Stimulated activated naive CD8-positive, alpha-beta T cell treated with anti-CD3 and anti-CD28 coated beads, Interleukin-15, amount 100 ng/mL, for 72 hours (primary cell): ENCODE measurements at regions not wholly inside any gene's neighbourhood (a gene's known extent, or its start where the extent isn't known, plus 50 kb on each side); places are given as distances from the start of the nearest gene placed in this dataset.
"Not testable (repeated sequence)": the region's sequence is repeated elsewhere in the genome, so short reads cannot be mapped to it uniquely, and the experiment has no call there.

ENCODE experiments used
- ATAC-seq: fragments of 150-1000 bp; cut with Tn5 transposase; 2 replicates; pipeline ENCODE4 v1.10.0; 2021; ENCODE audit warnings: mild to moderate bottlenecking, moderate library complexity
- DNase-seq, 2 donors: peaks; one replicate each; pipeline ENCODE4 v3.0.0; 2021 to 2022
- H3K27ac Mint-ChIP-seq, 2 donors: one replicate each; pipeline ENCODE4 v1.8.0; 2022; ENCODE audit warnings: mild to moderate bottlenecking in 2 of 2, mixed read lengths in 2 of 2, moderate library complexity in 2 of 2
- H3K27me3 Mint-ChIP-seq: one replicate; pipeline ENCODE4 v1.8.0; 2022; ENCODE audit warnings: mixed read lengths
- H3K4me1 Mint-ChIP-seq: one replicate; pipeline ENCODE4 v1.8.0; 2022; ENCODE audit warnings: mild to moderate bottlenecking, mixed read lengths
- H3K4me3 Mint-ChIP-seq, 2 donors: one replicate each; pipeline ENCODE4 v1.8.0; 2022; ENCODE audit warnings: mild to moderate bottlenecking in 2 of 2, mixed read lengths in 2 of 2, moderate library complexity in 1 of 2
- H3K9me3 Mint-ChIP-seq, 2 donors: one replicate each; pipeline ENCODE4 v1.8.0; 2022; ENCODE audit warnings: mixed read lengths in 2 of 2

DNA sequence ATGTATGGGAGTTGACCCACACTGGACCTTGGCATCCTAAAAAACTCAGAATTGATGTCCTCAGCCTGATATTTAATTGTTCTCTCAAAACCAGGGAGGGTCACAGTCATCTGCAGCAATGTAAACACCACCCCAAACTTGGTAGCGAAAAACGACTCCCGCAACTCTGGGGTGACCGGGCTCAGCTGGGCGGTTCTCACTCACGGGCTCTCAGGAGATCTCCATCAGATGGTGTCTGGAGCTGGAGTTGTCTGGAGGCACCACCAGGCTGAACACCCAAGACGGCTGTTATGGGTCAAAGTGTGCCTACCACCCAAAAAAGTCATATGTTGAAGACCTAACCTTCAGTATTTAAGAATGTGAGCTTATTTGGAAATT lies 50.9 kb upstream of the NXT1 start:
- H3K27me3 Mint-ChIP-seq, result no peaks in the 10 kb centered on the region
- H3K4me3 Mint-ChIP-seq, result no peak overlapping the region
- DNase-seq (no peak), ATAC-seq (no peak)
- no peak overlapping the region for H3K27ac Mint-ChIP-seq
- no peaks in the 10 kb centered on the region for H3K9me3 Mint-ChIP-seq
- H3K4me1 Mint-ChIP-seq, result no peaks in the 10 kb centered on the region

GRCh38 chr20:23298926-23299672 lies 51.5 kb upstream of the NXT1 start:
- no peak overlapping the region for H3K27ac Mint-ChIP-seq
- H3K9me3 Mint-ChIP-seq, result no peaks in the 10 kb centered on the region
- no peaks in the 10 kb centered on the region for H3K4me1 Mint-ChIP-seq
- ATAC-seq (no peak), DNase-seq (no peak)
- no peak overlapping the region for H3K4me3 Mint-ChIP-seq
- no peaks in the 10 kb centered on the region for H3K27me3 Mint-ChIP-seq

DNA sequence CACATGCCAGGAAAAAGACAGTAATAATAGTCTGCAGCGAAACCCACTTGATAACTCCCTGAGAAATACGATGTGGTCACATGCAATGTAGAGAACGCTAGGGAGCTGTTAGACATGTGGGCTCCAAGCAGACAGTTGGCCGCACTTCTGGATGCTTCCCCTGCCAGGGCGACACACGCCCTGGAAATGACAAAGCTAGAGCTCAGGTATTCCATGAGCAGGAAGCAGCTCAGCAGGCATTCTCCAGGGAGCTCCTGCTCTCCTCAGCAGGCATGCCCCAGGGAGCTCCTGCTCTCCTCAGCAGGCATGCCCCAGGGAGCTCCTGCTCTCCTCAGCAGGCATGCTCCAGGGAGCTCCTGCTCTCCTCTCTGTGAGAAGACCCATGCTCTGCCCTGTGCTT lies 52.4 kb upstream of the NXT1 start:
- DNase-seq, result no peak

GRCh38 chr20:23296841-23297701 lies 53.5 kb upstream of the NXT1 start:
- Mint-ChIP-seq H3K27me3 (no peaks in the 10 kb centered on the region), H3K4me3 (no peak overlapping the region), H3K9me3 (no peaks in the 10 kb centered on the region), H3K4me1 (no peaks in the 10 kb centered on the region), H3K27ac (no peak overlapping the region)
- ATAC-seq (no peak), DNase-seq (no peak)

More for the DNA sequence above, 52.4 kb upstream of the NXT1 start:
- no peaks in the 10 kb centered on the region for H3K9me3 Mint-ChIP-seq
- no peaks in the 10 kb centered on the region for H3K27me3 Mint-ChIP-seq
- H3K4me1 Mint-ChIP-seq, result no peaks in the 10 kb centered on the region
- no peak overlapping the region for H3K27ac Mint-ChIP-seq
- no peak overlapping the region for H3K4me3 Mint-ChIP-seq
- ATAC-seq, result no peak

GRCh38 chr20:23295934-23296333 lies 54.7 kb upstream of the NXT1 start:
- DNase-seq, result no peak
- Mint-ChIP-seq H3K4me3 (no peak overlapping the region), H3K27me3 (peaks cover 6% of the 10 kb centered on the region), H3K27ac (no peak overlapping the region), H3K9me3 (no peaks in the 10 kb centered on the region), H3K4me1 (no peaks in the 10 kb centered on the region)
- ATAC-seq, result no peak

DNA sequence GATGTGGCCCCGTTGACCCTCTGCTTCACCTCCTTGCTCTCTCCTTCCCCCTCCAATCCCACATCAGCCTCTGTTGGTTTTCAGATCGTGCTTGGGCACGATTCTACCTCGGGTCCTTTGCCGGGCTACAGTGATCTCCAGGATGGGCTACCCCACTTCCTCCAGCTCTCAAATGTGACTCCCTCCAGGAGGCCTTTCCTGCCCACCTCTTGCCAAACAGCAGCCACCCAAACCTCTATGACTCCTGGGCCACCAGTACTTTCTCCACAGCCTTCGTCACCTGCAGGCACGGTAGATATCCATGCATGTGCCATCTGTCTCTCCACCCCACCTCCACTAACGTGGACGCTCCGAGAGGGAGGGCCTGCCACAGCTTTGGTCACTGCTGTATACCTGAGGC lies 55.9 kb upstream of the NXT1 start:
- ATAC-seq (no peak), DNase-seq (no peak)
- Mint-ChIP-seq H3K4me1 (no peaks in the 10 kb centered on the region), H3K27me3 (peaks cover 12% of the 10 kb centered on the region), H3K4me3 (no peak overlapping the region), H3K9me3 (no peaks in the 10 kb centered on the region), H3K27ac (peak overlapping the region in 1 of 2 donors; percentile 30)

GRCh38 chr20:23294166-23294565 lies 56.4 kb upstream of the NXT1 start:
- H3K9me3 Mint-ChIP-seq, result no peaks in the 10 kb centered on the region
- H3K27me3 Mint-ChIP-seq, result peaks cover 12% of the 10 kb centered on the region
- H3K4me1 Mint-ChIP-seq, result no peaks in the 10 kb centered on the region
- no peak for ATAC-seq
- H3K27ac Mint-ChIP-seq, result peak overlapping the region in 1 of 2 donors; percentile 30
- no peak overlapping the region for H3K4me3 Mint-ChIP-seq
- DNase-seq, result no peak

- H3K4me1 Mint-ChIP-seq, result no peaks in the 10 kb centered on the region
- DNase-seq (no peak), ATAC-seq (no peak)
- peaks cover 12% of the 10 kb centered on the region for H3K27me3 Mint-ChIP-seq
- no peaks in the 10 kb centered on the region for H3K9me3 Mint-ChIP-seq
- H3K27ac Mint-ChIP-seq, result no peak overlapping the region
- H3K4me3 Mint-ChIP-seq, result no peak overlapping the region
Observed at GRCh38 chr20:23293689-23294088, 56.9 kb upstream of the NXT1 start.

GRCh38 chr20:23292311-23292710 lies 58.3 kb upstream of the NXT1 start:
- ATAC-seq, H3K9me3 Mint-ChIP-seq, H3K27ac Mint-ChIP-seq, DNase-seq, H3K4me1 Mint-ChIP-seq, H3K4me3 Mint-ChIP-seq: not testable (repeated sequence)
- peaks cover 12% of the 10 kb centered on the region for H3K27me3 Mint-ChIP-seq

- Mint-ChIP-seq H3K4me3 (no peak overlapping the region), H3K9me3 (no peaks in the 10 kb centered on the region), H3K27me3 (peaks cover 12% of the 10 kb centered on the region), H3K4me1 (no peaks in the 10 kb centered on the region), H3K27ac (no peak overlapping the region)
- DNase-seq, result no peak
- ATAC-seq, result no peak
Observed at GRCh38 chr20:23291575-23292240, 58.9 kb upstream of the NXT1 start.

- Mint-ChIP-seq H3K4me3 (no peak overlapping the region), H3K4me1 (no peaks in the 10 kb centered on the region), H3K9me3 (no peaks in the 10 kb centered on the region), H3K27ac (no peak overlapping the region), H3K27me3 (peaks cover 12% of the 10 kb centered on the region)
- ATAC-seq, result no peak
- no peak for DNase-seq
Observed at GRCh38 chr20:23290761-23291574, 59.6 kb upstream of the NXT1 start.

- peak overlapping the region in 1 of 2 donors; percentile 65 for H3K27ac Mint-ChIP-seq
- H3K27me3 Mint-ChIP-seq, result peaks cover 12% of the 10 kb centered on the region
- no peaks in the 10 kb centered on the region for H3K9me3 Mint-ChIP-seq
- H3K4me3 Mint-ChIP-seq, result no peak overlapping the region
- no peaks in the 10 kb centered on the region for H3K4me1 Mint-ChIP-seq
- ATAC-seq (no peak), DNase-seq (no peak)
Observed at GRCh38 chr20:23289724-23290395, 60.7 kb upstream of the NXT1 start.

- no peak for ATAC-seq
Observed at GRCh38 chr20:23289249-23289648, 61.3 kb upstream of the NXT1 start.

GRCh38 chr20:23287354-23288190 lies 63.0 kb upstream of the NXT1 start:
- Mint-ChIP-seq H3K4me1 (no peaks in the 10 kb centered on the region), H3K27me3 (peaks cover 20% of the 10 kb centered on the region), H3K4me3 (no peak overlapping the region), H3K27ac (no peak overlapping the region), H3K9me3 (no peaks in the 10 kb centered on the region)
- ATAC-seq (no peak), DNase-seq (no peak)

More at GRCh38 chr20:23289249-23289648, 61.3 kb upstream of the NXT1 start:
- Mint-ChIP-seq H3K27me3 (peaks cover 12% of the 10 kb centered on the region), H3K27ac (no peak overlapping the region), H3K4me3 (no peak overlapping the region), H3K9me3 (no peaks in the 10 kb centered on the region), H3K4me1 (no peaks in the 10 kb centered on the region)
- no peak for DNase-seq
